Upper lobe of right lung (tissue), 1 donor: ENCODE measurements at regions not wholly inside any gene's neighbourhood (a gene's known extent, or its start where the extent isn't known, plus 50 kb on each side); places are given as distances from the start of the nearest gene placed in this dataset.

ENCODE experiments used
- ATAC-seq: fragments of 200-7000 bp; cut with Tn5 transposase; one replicate; pipeline ENCODE4 v1.9.1; 2020; ENCODE audit warnings: mild to moderate bottlenecking, moderate library complexity
- DNase-seq: peaks from one replicate; pipeline ENCODE4 v3.0.0-alpha.2; 2020
- H3K27ac ChIP-seq: fragments of 200-600 bp; one replicate; pipeline ENCODE4 v1.8.0; 2022
- H3K27me3 ChIP-seq: fragments of 200-600 bp; one replicate; pipeline ENCODE4 v1.8.0; 2022; ENCODE audit warnings: mild to moderate bottlenecking
- H3K36me3 ChIP-seq: fragments of 200-600 bp; one replicate; pipeline ENCODE4 v1.8.0; 2022
- H3K4me1 ChIP-seq: fragments of 200-600 bp; one replicate; pipeline ENCODE4 v1.8.0; 2022
- H3K4me3 ChIP-seq: fragments of 200-600 bp; one replicate; pipeline ENCODE4 v1.8.0; 2022; ENCODE audit warnings: mild to moderate bottlenecking
- H3K9me3 ChIP-seq: fragments of 200-600 bp; one replicate; pipeline ENCODE4 v1.8.0; 2022
- CTCF ChIP-seq: fragments of 200-600 bp; IDR thresholded peaks from one replicate; pipeline ENCODE4 v1.8.0; 2022; ENCODE audit warnings: antibody characterized with exemption
- intact Hi-C: fragments of 100-400 bp; cut with DNase I; formaldehyde crosslinking; loops from one replicate; pipeline ENCODE4 v1.11.0; 2022
- donor health status: DM: no; HTN: yes; CAD: no; lungs with severe emphysema.

GRCh38 chr20:50417484-50418235 is 92.5 kb upstream of the PTPN1 start:
- intact Hi-C loops, result no loop called here
- no peak for ATAC-seq
- no peak for TF ChIP-seq CTCF
- H3K27me3 ChIP-seq, result no peaks in the 10 kb centered on the region
- H3K4me1 ChIP-seq, result peaks cover 43% of the 10 kb centered on the region
- H3K36me3 ChIP-seq, result no peaks in the 10 kb centered on the region
- no peak for DNase-seq
- H3K9me3 ChIP-seq, result peaks cover 6% of the 10 kb centered on the region
- H3K4me3 ChIP-seq, result no peak overlapping the region
- H3K27ac ChIP-seq, result peak overlapping the region; percentile 98

GRCh38 chr20:50418890-50419642 is 91.1 kb upstream of the PTPN1 start:
- Histone ChIP-seq H3K27ac (peak overlapping the region; percentile 98), H3K4me1 (peaks cover 55% of the 10 kb centered on the region), H3K4me3 (no peak overlapping the region), H3K27me3 (no peaks in the 10 kb centered on the region), H3K9me3 (peaks cover 6% of the 10 kb centered on the region), H3K36me3 (no peaks in the 10 kb centered on the region)
- TF ChIP-seq CTCF, result no peak
- ATAC-seq (no peak), DNase-seq (no peak)
- intact Hi-C loops, result no loop called here

- Histone ChIP-seq H3K27me3 (no peaks in the 10 kb centered on the region), H3K9me3 (peaks cover 6% of the 10 kb centered on the region), H3K4me1 (peaks cover 46% of the 10 kb centered on the region), H3K27ac (no peak overlapping the region), H3K4me3 (no peak overlapping the region), H3K36me3 (no peaks in the 10 kb centered on the region)
- intact Hi-C loops, result no loop called here
- no peak for DNase-seq
- no peak for ATAC-seq
- no peak for TF ChIP-seq CTCF
Observed at GRCh38 chr20:50420380-50420779, 89.8 kb upstream of the PTPN1 start.

- no peak for ATAC-seq
Observed at GRCh38 chr20:50421356-50422340, 88.5 kb upstream of the PTPN1 start.

More at GRCh38 chr20:50421356-50422340, 88.5 kb upstream of the PTPN1 start:
- intact Hi-C loops, result no loop called here
- H3K27me3 ChIP-seq, result no peaks in the 10 kb centered on the region
- peaks cover 40% of the 10 kb centered on the region for H3K4me1 ChIP-seq
- no peak overlapping the region for H3K4me3 ChIP-seq
- peak overlapping the region; percentile 78 for H3K27ac ChIP-seq
- no peak for TF ChIP-seq CTCF
- no peak for DNase-seq
- no peaks in the 10 kb centered on the region for H3K36me3 ChIP-seq
- H3K9me3 ChIP-seq, result peaks cover 6% of the 10 kb centered on the region
